Keratinocyte (primary cell): ENCODE measurements at regions not wholly inside any gene's neighbourhood (a gene's known extent, or its start where the extent isn't known, plus 50 kb on each side); places are given as distances from the start of the nearest gene placed in this dataset.

Experiments used
- DNase-seq: peaks from one replicate; pipeline ENCODE4 v3.0.0-alpha.2; 2011; ENCODE audit warnings: low read depth, missing footprints, low spot score
- FAIRE-seq: peaks from 2 replicates; lab custom pipeline; 2011; peaks lifted over from hg19 to GRCh38; lab: Jason Lieb, UNC
- H2AFZ ChIP-seq: 2 replicates; pipeline ENCODE4 v1.6.0; 2012; ENCODE audit warnings: low read length, control low read depth, inconsistent platforms; ENCODE audit not compliant: control insufficient read depth
- H3K27ac ChIP-seq: 2 replicates; pipeline ENCODE4 v1.5.1; 2011; ENCODE audit warnings: low read length; ENCODE audit not compliant: control insufficient read depth, insufficient read depth
- H3K27me3 ChIP-seq: 3 replicates; pipeline ENCODE4 v1.6.0; 2011; ENCODE audit warnings: low read length; ENCODE audit not compliant: control insufficient read depth, insufficient read depth; ENCODE audit errors: extremely low read depth
- H3K36me3 ChIP-seq, 2 experiments: 2 replicates in 1 of 2; 3 replicates in 1 of 2; pipeline ENCODE4 v1.5.1; 2011; ENCODE audit warnings: low read length in 2 of 2, mild to moderate bottlenecking in 1 of 2; ENCODE audit not compliant: control insufficient read depth in 2 of 2, insufficient read depth in 2 of 2; ENCODE audit errors: extremely low read depth in 1 of 2
- H3K4me1 ChIP-seq: 3 replicates; pipeline ENCODE4 v1.5.1; 2011; ENCODE audit warnings: low read length; ENCODE audit not compliant: control insufficient read depth, insufficient read depth; ENCODE audit errors: extremely low read depth
- H3K4me2 ChIP-seq: 3 replicates; pipeline ENCODE4 v1.6.0; 2011; ENCODE audit warnings: low read depth, low read length; ENCODE audit not compliant: control insufficient read depth, insufficient read depth; ENCODE audit errors: extremely low read depth
- H3K4me3 ChIP-seq, 3 experiments: fragments of 200-600 bp in 1 of 3; sonication (generic) in 1 of 3; 2 replicates in 2 of 3; 3 replicates in 1 of 3; pipeline ENCODE4 v1.5.1; 2011 to 2016; ENCODE audit warnings: low read length in 3 of 3, mild to moderate bottlenecking in 3 of 3, control low read depth in 2 of 3, inconsistent platforms in 1 of 3, low read depth in 1 of 3, mixed read lengths in 1 of 3, mixed run types in 1 of 3, moderate library complexity in 1 of 3; ENCODE audit not compliant: control insufficient read depth in 2 of 3, insufficient read depth in 2 of 3; ENCODE audit errors: extremely low read depth in 1 of 3
- H3K79me2 ChIP-seq: 2 replicates; pipeline ENCODE4 v1.6.0; 2012; ENCODE audit warnings: low read length; ENCODE audit not compliant: control insufficient read depth, insufficient read depth
- H3K9ac ChIP-seq: 3 replicates; pipeline ENCODE4 v1.6.0; 2011; ENCODE audit warnings: low read length; ENCODE audit not compliant: control insufficient read depth, insufficient read depth; ENCODE audit errors: extremely low read depth
- H3K9me1 ChIP-seq: 3 replicates; pipeline ENCODE4 v1.6.0; 2011; ENCODE audit warnings: low read length; ENCODE audit not compliant: control insufficient read depth, insufficient read depth; ENCODE audit errors: extremely low read depth
- H3K9me3 ChIP-seq: 2 replicates; pipeline ENCODE4 v1.5.1; 2012; ENCODE audit warnings: low read depth, low read length; ENCODE audit not compliant: control insufficient read depth
- H4K20me1 ChIP-seq: 3 replicates; pipeline ENCODE4 v1.6.0; 2011; ENCODE audit warnings: low read length; ENCODE audit not compliant: control insufficient read depth, insufficient read depth; ENCODE audit errors: extremely low read depth
- CTCF ChIP-seq, 3 experiments: IDR thresholded peaks in 1 of 3; conservative IDR thresholded peaks in 1 of 3; optimal IDR thresholded peaks in 1 of 3; 2 replicates in 2 of 3; 3 replicates in 1 of 3; pipeline versions ENCODE3 to v1.5.1; 2011; ENCODE audit warnings: low read length in 3 of 3, mild to moderate bottlenecking in 3 of 3, moderate library complexity in 2 of 3, control low read depth in 1 of 3, inconsistent platforms in 1 of 3; ENCODE audit not compliant: insufficient read depth in 2 of 3; ENCODE audit errors: extremely low read depth in 1 of 3
- EZH2 ChIP-seq: IDR thresholded peaks from one replicate; pipeline ENCODE4 v1.6.1; 2012; ENCODE audit warnings: inconsistent platforms, mild to moderate bottlenecking, low read length, moderate library complexity
- dilution Hi-C: fragments of 300-500 bp; cut with MboI; formaldehyde crosslinking; loops from one replicate; pipeline ENCODE4 v1.7.0; 2020; ENCODE audit warnings: low sequenced_read_pairs; ENCODE audit not compliant: extremely low pct_ligation_motif_present

GRCh38 chr13:82002710-82003109 is 1661.8 kb upstream of the SPRY2 start:
- H3K79me2 ChIP-seq = no peaks in the 10 kb centered on the region
- H3K4me2 ChIP-seq = no peak overlapping the region
- FAIRE-seq (no peak), DNase-seq (no peak)
- no peak overlapping the region for H3K9ac ChIP-seq
- no peaks in the 10 kb centered on the region for H3K36me3 ChIP-seq
- dilution Hi-C loops = no loop called here
- H3K9me3 ChIP-seq = no peaks in the 10 kb centered on the region
- H3K27me3 ChIP-seq = no peaks in the 10 kb centered on the region
- H3K4me3 ChIP-seq = no peak overlapping the region
- H2AFZ ChIP-seq = no peak overlapping the region
- H3K9me1 ChIP-seq = no peaks in the 10 kb centered on the region
- no peaks in the 10 kb centered on the region for H4K20me1 ChIP-seq
- H3K4me1 ChIP-seq = no peaks in the 10 kb centered on the region
- TF ChIP-seq EZH2 = no peak
- TF ChIP-seq CTCF (optimal IDR thresholded peaks at IDR 0.05 in 1 of 3, IDR thresholded peaks at IDR 0.05 in 1 of 3, conservative IDR thresholded peaks at IDR 0.05 in 1 of 3; ENCODE audit: extremely low read depth in 1 of 3, insufficient read depth in 2 of 3, low read length in 3 of 3) = no peak
- H3K27ac ChIP-seq = no peak overlapping the region

GRCh38 chr13:81995316-81995715 is 1654.4 kb upstream of the SPRY2 start:
- Histone ChIP-seq H3K27ac (no peak overlapping the region), H3K4me1 (no peaks in the 10 kb centered on the region), H3K36me3 (no peaks in the 10 kb centered on the region), H3K9me3 (no peaks in the 10 kb centered on the region), H3K4me3 (no peak overlapping the region), H3K4me2 (no peak overlapping the region), H3K9ac (no peak overlapping the region), H2AFZ (no peak overlapping the region), H3K79me2 (no peaks in the 10 kb centered on the region), H3K27me3 (no peaks in the 10 kb centered on the region), H4K20me1 (no peaks in the 10 kb centered on the region), H3K9me1 (no peaks in the 10 kb centered on the region)
- FAIRE-seq = no peak
- no peak for DNase-seq
- TF ChIP-seq EZH2 = no peak
- no peak for TF ChIP-seq CTCF (optimal IDR thresholded peaks at IDR 0.05 in 1 of 3, IDR thresholded peaks at IDR 0.05 in 1 of 3, conservative IDR thresholded peaks at IDR 0.05 in 1 of 3; ENCODE audit: extremely low read depth in 1 of 3, insufficient read depth in 2 of 3, low read length in 3 of 3)
- dilution Hi-C loops = no loop called here
